Skeletal muscle cell (primary cell): ENCODE measurements at regions not wholly inside any gene's neighbourhood (a gene's known extent, or its start where the extent isn't known, plus 50 kb on each side); places are given as distances from the start of the nearest gene placed in this dataset.
"Not testable (repeated sequence)": the region's sequence is repeated elsewhere in the genome, so short reads cannot be mapped to it uniquely, and the experiment has no call there.

Experiments
- DNase-seq: peaks from one replicate; pipeline ENCODE4 v3.0.0-alpha.2; 2010; ENCODE audit warnings: low read depth
- H3K4me3 ChIP-seq: 2 replicates; pipeline ENCODE4 v1.5.1; 2011; ENCODE audit warnings: low read depth, mild to moderate bottlenecking, control low read depth, low read length, moderate library complexity

DNA sequence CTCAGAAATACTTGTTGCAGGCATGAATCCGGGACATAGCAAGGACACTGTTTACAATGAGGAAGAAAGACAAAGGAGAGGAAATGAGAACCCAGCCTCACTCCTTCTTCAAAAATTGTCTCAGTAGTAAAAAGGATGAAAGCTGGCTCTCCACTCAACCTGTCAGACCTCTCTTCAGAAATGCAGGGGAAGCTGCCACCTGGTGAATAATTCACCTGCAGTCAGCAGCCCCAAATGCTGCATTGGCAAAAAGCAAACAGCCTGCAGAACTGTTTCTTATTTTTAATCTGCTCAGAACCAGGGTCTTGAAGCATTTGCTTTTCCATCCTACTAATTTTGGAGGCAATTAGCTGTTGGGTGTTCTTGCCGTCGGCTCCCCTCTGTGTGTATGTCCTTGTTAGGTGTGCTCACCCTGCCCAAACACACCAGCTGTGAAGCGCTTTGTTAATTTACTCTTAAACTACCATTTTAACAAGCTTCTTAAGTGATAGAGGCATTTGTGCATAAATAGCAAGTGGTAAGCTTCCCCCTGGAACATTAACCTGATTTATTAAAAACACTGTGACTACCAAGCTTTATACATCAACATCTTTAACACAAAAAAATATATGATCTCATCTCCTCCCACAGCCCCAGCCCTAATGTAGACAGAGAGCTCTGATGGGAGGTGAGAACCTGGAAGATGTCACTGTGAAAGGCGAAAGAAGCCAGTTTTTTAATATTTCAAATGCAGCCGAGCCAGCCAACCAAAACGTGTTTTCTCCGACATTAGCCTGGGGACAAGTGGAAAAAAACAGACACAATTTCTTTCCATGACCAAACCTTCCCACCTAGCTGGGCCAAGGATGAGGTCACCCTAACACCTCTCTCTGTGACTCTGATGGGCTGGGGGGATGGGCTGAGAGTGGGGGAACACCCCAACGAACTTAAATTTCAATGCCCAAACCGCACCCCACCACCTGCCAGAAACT is 451.0 kb upstream of the SULF2 start:
- H3K4me3 ChIP-seq: no peak overlapping the region
- DNase-seq: no peak

- no peak for DNase-seq
- H3K4me3 ChIP-seq: no peak overlapping the region
Observed at GRCh38 chr20:48234951-48235350, 449.7 kb upstream of the SULF2 start.

- no peak for DNase-seq
- no peak overlapping the region for H3K4me3 ChIP-seq
Observed at GRCh38 chr20:48231253-48231930, 446.1 kb upstream of the SULF2 start.

DNA sequence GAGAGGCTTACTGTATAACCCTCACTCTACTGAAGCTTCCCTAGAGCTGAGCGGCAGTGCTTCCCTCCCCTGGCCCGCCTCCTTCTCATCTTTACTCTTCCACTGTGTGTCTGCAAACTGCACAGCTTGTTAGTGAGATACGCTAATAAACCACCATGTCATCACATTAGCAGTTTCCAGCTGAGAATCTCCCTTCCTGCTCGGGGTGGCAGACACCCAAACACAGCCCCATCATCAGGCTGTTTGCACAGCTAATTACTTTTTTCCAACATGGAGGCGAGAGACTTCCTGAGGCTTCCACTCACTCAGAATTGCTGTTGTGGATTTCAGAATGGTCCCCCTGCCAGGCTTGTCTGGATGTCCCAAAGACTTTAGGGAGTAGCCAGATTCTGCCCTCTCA is 444.9 kb upstream of the SULF2 start:
- no peak for DNase-seq
- H3K4me3 ChIP-seq: no peak overlapping the region

GRCh38 chr20:48227381-48227780 is 442.1 kb upstream of the SULF2 start:
- no peak overlapping the region for H3K4me3 ChIP-seq

DNA sequence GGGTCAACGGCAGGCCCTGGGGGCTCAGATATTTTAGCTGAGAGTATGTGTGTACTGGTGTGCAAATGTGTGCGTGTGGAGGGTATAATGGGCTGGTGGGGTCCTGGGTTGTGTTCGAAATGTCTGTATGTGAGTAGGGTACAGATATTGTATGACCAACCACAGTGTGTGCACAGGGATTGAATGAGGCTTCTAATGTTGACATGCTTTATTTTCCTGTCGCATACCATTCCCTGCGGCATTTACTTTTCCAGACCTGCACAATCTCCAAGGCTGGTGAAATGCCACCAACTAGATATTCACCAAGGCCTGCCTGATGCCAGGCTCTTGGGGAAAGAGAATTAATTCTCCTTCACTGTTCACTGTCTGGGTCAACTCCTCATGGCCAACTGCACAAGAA is 441.4 kb upstream of the SULF2 start:
- no peak for DNase-seq
- H3K4me3 ChIP-seq: no peak overlapping the region

More at GRCh38 chr20:48227381-48227780, 442.1 kb upstream of the SULF2 start:
- DNase-seq: no peak

GRCh38 chr20:48224533-48225050 is 439.3 kb upstream of the SULF2 start:
- H3K4me3 ChIP-seq: no peak overlapping the region
- no peak for DNase-seq

GRCh38 chr20:48223715-48224114 is 438.4 kb upstream of the SULF2 start:
- no peak overlapping the region for H3K4me3 ChIP-seq
- no peak for DNase-seq

DNA sequence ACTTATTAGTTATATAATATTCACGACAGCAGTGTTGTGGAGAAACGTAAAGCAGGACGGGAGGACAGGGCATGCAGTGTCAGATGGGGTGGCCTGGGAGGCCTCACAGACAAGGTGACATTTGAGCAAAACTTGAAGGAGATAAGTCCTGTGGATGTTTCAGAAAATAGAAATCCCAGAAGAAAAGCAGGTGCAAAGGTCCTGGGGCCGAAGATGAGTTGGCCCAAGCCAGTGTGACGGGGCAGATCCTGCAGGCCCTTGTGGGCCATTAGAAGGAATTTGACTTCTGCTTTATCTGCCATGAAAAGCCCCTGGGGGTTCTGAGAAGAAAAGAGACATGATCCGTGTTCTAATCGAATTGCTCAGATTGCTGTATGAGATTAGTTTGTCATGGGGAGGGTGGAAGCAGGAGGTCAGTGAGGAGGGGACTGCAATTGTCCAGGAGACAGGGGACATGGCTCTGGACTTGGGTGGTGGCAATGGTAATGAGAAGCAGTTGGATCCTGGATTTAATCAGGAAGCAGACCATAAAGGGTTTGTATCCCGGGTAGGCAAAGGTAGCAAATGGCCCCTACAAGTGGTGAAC is 437.4 kb upstream of the SULF2 start:
- no peak overlapping the region for H3K4me3 ChIP-seq
- DNase-seq: no peak

GRCh38 chr20:48220033-48220633 is 434.9 kb upstream of the SULF2 start:
- DNase-seq: no peak
- H3K4me3 ChIP-seq: no peak overlapping the region

DNA sequence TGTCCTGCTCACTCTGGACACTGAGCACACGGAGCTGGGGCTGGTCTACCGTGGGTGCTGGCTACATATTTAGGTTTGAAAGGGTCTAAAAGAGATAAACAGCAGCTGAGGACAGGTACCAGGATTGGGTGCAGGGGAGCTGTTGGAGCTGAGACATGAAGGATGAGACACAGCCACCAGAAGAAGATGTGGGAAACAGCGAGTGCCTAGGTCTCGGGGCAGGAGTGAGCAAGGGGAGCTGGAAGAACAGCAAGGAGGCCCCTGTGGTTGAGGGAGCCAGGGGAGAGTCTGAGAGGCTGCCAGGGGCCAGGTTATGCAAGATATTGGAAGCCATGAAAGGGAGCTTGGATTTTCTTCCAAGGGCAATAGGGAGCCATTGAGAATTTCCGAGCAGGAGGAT is 434.0 kb upstream of the SULF2 start:
- no peak overlapping the region for H3K4me3 ChIP-seq
- no peak for DNase-seq

- no peak for DNase-seq
Observed at GRCh38 chr20:48217190-48217589, 431.9 kb upstream of the SULF2 start.

DNA sequence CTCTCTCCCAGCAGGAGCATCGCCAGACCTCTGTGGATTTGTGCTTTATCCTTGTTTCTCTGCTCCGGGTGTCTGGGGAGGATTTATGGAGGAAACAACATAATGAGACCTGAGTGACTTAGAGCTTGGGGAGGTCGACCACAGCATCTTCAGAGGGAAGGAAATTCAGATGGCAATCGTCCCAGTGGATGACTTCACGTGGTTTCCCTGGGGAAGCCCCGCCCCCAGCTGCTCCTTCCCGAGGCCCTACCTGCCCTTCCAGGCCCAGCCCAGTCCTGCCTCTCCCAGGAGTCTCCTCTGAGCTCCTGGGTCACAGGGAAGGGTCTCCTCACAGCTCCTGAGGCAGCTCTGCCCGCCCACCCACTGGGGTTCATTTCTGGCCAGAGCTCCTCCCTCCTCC is 430.3 kb upstream of the SULF2 start:
- H3K4me3 ChIP-seq: no peak overlapping the region
- DNase-seq: no peak

More at GRCh38 chr20:48217190-48217589, 431.9 kb upstream of the SULF2 start:
- H3K4me3 ChIP-seq: no peak overlapping the region

GRCh38 chr20:48214601-48215000 is 429.3 kb upstream of the SULF2 start:
- no peak for DNase-seq
- H3K4me3 ChIP-seq: no peak overlapping the region

GRCh38 chr20:48213635-48214034 is 428.4 kb upstream of the SULF2 start:
- DNase-seq, H3K4me3 ChIP-seq: not testable (repeated sequence)

DNA sequence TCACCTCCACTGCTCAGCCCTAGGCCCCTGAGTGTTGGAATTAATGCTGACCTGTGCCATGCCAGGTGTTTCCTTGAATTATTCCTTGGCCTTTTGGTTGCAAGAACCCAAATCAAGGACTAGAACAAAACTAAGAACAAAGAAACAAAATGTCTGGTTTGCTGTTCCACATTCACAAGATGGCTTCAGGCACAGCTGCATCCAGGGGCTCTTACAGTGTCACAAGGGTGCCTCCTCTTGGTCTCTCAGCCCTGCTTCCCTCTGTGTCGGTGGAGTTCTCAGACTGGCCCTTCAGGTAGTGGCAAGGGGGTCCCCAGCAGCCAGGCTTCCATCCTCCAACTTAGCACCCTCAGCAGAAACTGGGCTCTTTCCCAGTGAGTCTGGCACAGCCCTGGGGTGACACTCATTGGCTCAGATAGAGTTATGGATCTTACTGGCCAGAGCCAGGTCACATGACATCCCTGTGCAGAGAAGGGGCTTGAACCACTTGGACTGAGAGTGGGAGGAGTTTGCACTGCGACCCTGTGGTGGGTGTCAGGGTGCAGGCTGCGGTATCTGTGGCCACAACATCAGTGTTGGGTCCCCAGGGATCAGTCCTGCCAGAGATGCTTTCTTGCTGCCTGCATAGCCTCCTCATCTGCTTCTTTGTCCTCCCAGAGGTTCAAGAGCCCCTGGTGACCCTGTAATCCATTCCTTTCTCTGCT is 427.7 kb upstream of the SULF2 start:
- H3K4me3 ChIP-seq: no peak overlapping the region

DNA sequence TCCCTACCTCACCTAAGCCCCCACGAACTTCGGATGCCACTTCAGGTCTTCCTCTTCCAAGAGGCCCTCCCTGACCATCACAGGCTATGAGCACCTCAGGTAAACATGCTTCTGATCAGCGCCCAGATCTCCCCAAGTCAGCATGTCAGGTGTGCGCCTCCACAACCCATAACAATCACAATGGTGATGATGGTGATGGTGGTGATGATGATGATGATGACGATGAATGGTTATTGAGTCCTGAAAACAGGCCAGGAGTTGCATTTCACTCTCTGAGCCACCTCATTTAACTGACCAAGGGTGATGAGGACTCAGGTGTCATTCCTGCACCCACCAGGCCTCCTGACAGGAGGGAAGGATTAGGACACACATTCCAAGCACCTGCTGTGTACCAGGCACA is 426.6 kb upstream of the SULF2 start:
- no peak for DNase-seq
- no peak overlapping the region for H3K4me3 ChIP-seq

More for the DNA sequence above, 427.7 kb upstream of the SULF2 start:
- no peak for DNase-seq

- no peak for DNase-seq
- H3K4me3 ChIP-seq: no peak overlapping the region
Observed at GRCh38 chr20:48211238-48211637, 426.0 kb upstream of the SULF2 start.
